ENCODE measurements at regions not wholly inside any gene's neighbourhood (a gene's known extent, or its start where the extent isn't known, plus 50 kb on each side); places are given as distances from the start of the nearest gene placed in this dataset.

- no CpG with 5 or more reads among the region's 6 CpGs for WGBS (ENCODE audit: extremely low coverage, insufficient read length, low lambda C conversion rate)
- no peak for DNase-seq
- H3K14ac ChIP-seq (ENCODE audit: insufficient read depth, low read length): no peak overlapping the region
- H3K79me2 ChIP-seq (ENCODE audit: insufficient read depth, low read length): no peaks in the 10 kb centered on the region
- H2BK15ac ChIP-seq (ENCODE audit: low read depth, low read length): no peak overlapping the region
- no peak overlapping the region for H4K91ac ChIP-seq (ENCODE audit: insufficient read length, low read depth, low read length)
- H3K4me2 ChIP-seq (ENCODE audit: insufficient read depth, insufficient read length, low read length): no peak overlapping the region
- H2BK120ac ChIP-seq (ENCODE audit: low read depth, low read length, poor library complexity, severe bottlenecking): no peak overlapping the region
- no peak overlapping the region for H2BK5ac ChIP-seq (ENCODE audit: insufficient read length, low read length)
- H3K18ac ChIP-seq (ENCODE audit: insufficient read length, low read depth, low read length): no peak overlapping the region
- H3T11ph ChIP-seq (ENCODE audit: low read length): no peak overlapping the region
- Mint-ChIP-seq H3K4me3 (no peak overlapping the region), H3K27me3 (ENCODE audit: low read depth) (no peaks in the 10 kb centered on the region), H3K27ac (no peak overlapping the region), H3K36me3 (ENCODE audit: insufficient read depth in 1 of 3, low read depth in 3 of 3) (no peaks in the 10 kb centered on the region), H3K4me1 (no peaks in the 10 kb centered on the region), H3K9me3 (peaks cover 0 to 3% of the 10 kb centered on the region in 2 experiments; a peak in 2 of 5 replicates)
- no peaks in the 10 kb centered on the region for H3K79me1 ChIP-seq (ENCODE audit: insufficient read depth, low read depth, low read length, poor library complexity, severe bottlenecking)
- H3K9me3 ChIP-seq (ENCODE audit: control insufficient read depth, low read depth, low read length): no peaks in the 10 kb centered on the region
- H4K8ac ChIP-seq (replicated peaks; ENCODE audit: insufficient read length, low read depth, low read length): no peak overlapping the region
- H3K27ac ChIP-seq (ENCODE audit: insufficient read length, low read depth, low read length): no peak overlapping the region
- H3K27me3 ChIP-seq (ENCODE audit: insufficient read depth, low read length): no peaks in the 10 kb centered on the region
- no peak overlapping the region for H4K5ac ChIP-seq (ENCODE audit: insufficient read length, low read depth, low read length)
- H3K56ac ChIP-seq (ENCODE audit: insufficient read length, low read depth, low read length): no peak overlapping the region
- no peak overlapping the region for H2BK12ac ChIP-seq (ENCODE audit: insufficient read length, low read depth, low read length)
- no peak for TF ChIP-seq CTCF (conservative IDR thresholded peaks at IDR 0.05)
- no peaks in the 10 kb centered on the region for H4K20me1 ChIP-seq (ENCODE audit: control insufficient read depth, insufficient read depth, insufficient read length)
- no peak overlapping the region for H3K9ac ChIP-seq (ENCODE audit: extremely low read depth, insufficient read length, low read length)
- no peak overlapping the region for H2BK20ac ChIP-seq (ENCODE audit: low read depth, low read length, poor library complexity, severe bottlenecking)
- H3K4me1 ChIP-seq (ENCODE audit: insufficient read depth, low read length): no peaks in the 10 kb centered on the region
- H2AK5ac ChIP-seq (ENCODE audit: insufficient read length, low read length): no peak overlapping the region
- no peak overlapping the region for H3K23ac ChIP-seq (ENCODE audit: insufficient read length, low read depth, low read length)
- H3K23me2 ChIP-seq (ENCODE audit: insufficient read length, low read depth, low read length, poor library complexity, severe bottlenecking): no peaks in the 10 kb centered on the region
- no peak overlapping the region for H3K4ac ChIP-seq (ENCODE audit: low read depth, low read length)
- H2AFZ ChIP-seq (ENCODE audit: low read length): no peak overlapping the region
Observed at GRCh38 chr14:59044707-59045106, 143.8 kb upstream of the DAAM1 start.
